ENCODE measurements at regions not wholly inside any gene's neighbourhood (a gene's known extent, or its start where the extent isn't known, plus 50 kb on each side); places are given as distances from the start of the nearest gene placed in this dataset.

- TF ChIP-seq CTCF (IDR thresholded peaks at IDR 0.05) (no peak), POLR2A (IDR thresholded peaks at IDR 0.05) (no peak)
Observed at GRCh38 chr9:13446286-13446937, 166.9 kb upstream of the MPDZ start.

All from suprapubic skin (tissue), 3 donors.